ENCODE measurements at regions not wholly inside any gene's neighbourhood (a gene's known extent, or its start where the extent isn't known, plus 50 kb on each side); places are given as distances from the start of the nearest gene placed in this dataset.

- Histone ChIP-seq H3K4me3 (ENCODE audit: control insufficient read depth in 2 of 3, extremely low read depth in 1 of 3, insufficient read depth in 2 of 3, low read depth in 1 of 3, low read length in 3 of 3) (no peak overlapping the region), H3K36me3 (ENCODE audit: control insufficient read depth in 2 of 2, extremely low read depth in 1 of 2, insufficient read depth in 2 of 2, low read length in 2 of 2) (no peaks in the 10 kb centered on the region), H3K9me1 (ENCODE audit: control insufficient read depth, extremely low read depth, insufficient read depth, low read length) (no peaks in the 10 kb centered on the region), H2AFZ (ENCODE audit: control insufficient read depth, low read length) (no peak overlapping the region), H3K27me3 (ENCODE audit: control insufficient read depth, extremely low read depth, insufficient read depth, low read length) (no peaks in the 10 kb centered on the region), H3K4me2 (ENCODE audit: control insufficient read depth, extremely low read depth, insufficient read depth, low read depth, low read length) (no peak overlapping the region), H4K20me1 (ENCODE audit: control insufficient read depth, extremely low read depth, insufficient read depth, low read length) (no peaks in the 10 kb centered on the region), H3K79me2 (ENCODE audit: control insufficient read depth, insufficient read depth, low read length) (no peaks in the 10 kb centered on the region), H3K9me3 (ENCODE audit: control insufficient read depth, low read depth, low read length) (no peaks in the 10 kb centered on the region), H3K4me1 (ENCODE audit: control insufficient read depth, extremely low read depth, insufficient read depth, low read length) (no peaks in the 10 kb centered on the region), H3K27ac (ENCODE audit: control insufficient read depth, insufficient read depth, low read length) (no peak overlapping the region), H3K9ac (ENCODE audit: control insufficient read depth, extremely low read depth, insufficient read depth, low read length) (no peak overlapping the region)
- dilution Hi-C loops (cut with MboI; ENCODE audit: extremely low pct_ligation_motif_present, low sequenced_read_pairs) = no loop called here
- no peak for FAIRE-seq
- TF ChIP-seq CTCF (optimal IDR thresholded peaks at IDR 0.05 in 1 of 3, IDR thresholded peaks at IDR 0.05 in 1 of 3, conservative IDR thresholded peaks at IDR 0.05 in 1 of 3; ENCODE audit: extremely low read depth in 1 of 3, insufficient read depth in 2 of 3, low read length in 3 of 3) = no peak
- no peak for TF ChIP-seq EZH2 (IDR thresholded peaks at IDR 0.05; ENCODE audit: low read length)
- DNase-seq (ENCODE audit: low read depth, low spot score) = no peak
Measured at GRCh38 chr13:76266561-76266960, 619.6 kb downstream of the KCTD12 start.

GRCh38 chr13:76250211-76250610 lies 614.1 kb downstream of the LMO7 start:
- Histone ChIP-seq H3K4me3 (ENCODE audit: control insufficient read depth in 2 of 3, extremely low read depth in 1 of 3, insufficient read depth in 2 of 3, low read depth in 1 of 3, low read length in 3 of 3) (no peak overlapping the region), H3K4me2 (ENCODE audit: control insufficient read depth, extremely low read depth, insufficient read depth, low read depth, low read length) (no peak overlapping the region), H3K27ac (ENCODE audit: control insufficient read depth, insufficient read depth, low read length) (no peak overlapping the region), H3K27me3 (ENCODE audit: control insufficient read depth, extremely low read depth, insufficient read depth, low read length) (no peaks in the 10 kb centered on the region), H3K9ac (ENCODE audit: control insufficient read depth, extremely low read depth, insufficient read depth, low read length) (no peak overlapping the region), H3K4me1 (ENCODE audit: control insufficient read depth, extremely low read depth, insufficient read depth, low read length) (no peaks in the 10 kb centered on the region), H4K20me1 (ENCODE audit: control insufficient read depth, extremely low read depth, insufficient read depth, low read length) (no peaks in the 10 kb centered on the region), H2AFZ (ENCODE audit: control insufficient read depth, low read length) (no peak overlapping the region), H3K9me1 (ENCODE audit: control insufficient read depth, extremely low read depth, insufficient read depth, low read length) (no peaks in the 10 kb centered on the region), H3K9me3 (ENCODE audit: control insufficient read depth, low read depth, low read length) (no peaks in the 10 kb centered on the region), H3K79me2 (ENCODE audit: control insufficient read depth, insufficient read depth, low read length) (no peaks in the 10 kb centered on the region), H3K36me3 (ENCODE audit: control insufficient read depth in 2 of 2, extremely low read depth in 1 of 2, insufficient read depth in 2 of 2, low read length in 2 of 2) (no peaks in the 10 kb centered on the region)
- dilution Hi-C loops (cut with MboI; ENCODE audit: extremely low pct_ligation_motif_present, low sequenced_read_pairs) = no loop called here
- TF ChIP-seq CTCF (optimal IDR thresholded peaks at IDR 0.05 in 1 of 3, IDR thresholded peaks at IDR 0.05 in 1 of 3, conservative IDR thresholded peaks at IDR 0.05 in 1 of 3; ENCODE audit: extremely low read depth in 1 of 3, insufficient read depth in 2 of 3, low read length in 3 of 3) (no peak), EZH2 (IDR thresholded peaks at IDR 0.05; ENCODE audit: low read length) (no peak)
- no peak for DNase-seq (ENCODE audit: low read depth, low spot score)
- no peak for FAIRE-seq
